GM12878 (cell line): ENCODE measurements at regions not wholly inside any gene's neighbourhood (a gene's known extent, or its start where the extent isn't known, plus 50 kb on each side); places are given as distances from the start of the nearest gene placed in this dataset.

Experiments
- ATAC-seq: fragments of 200-7000 bp; cut with Tn5 transposase; 3 replicates; pipeline ENCODE4 v1.9.1; 2020; ENCODE audit warnings: mild to moderate bottlenecking, moderate library complexity
- BruUV-seq: library from RNA; stranded (reverse); fragments of 400-500 nt; replicated peaks from 2 replicates; lab custom pipeline; 2021; lab: Mats Ljungman, UMichigan
- CTCF ChIA-PET: fragments of 300-600 bp; sonication (Branson Sonifier 250); formaldehyde crosslinking; extraction: SDS; loops from one replicate; lab custom pipeline; 2021; ENCODE audit warnings: inconsistent platforms; lab: Yijun Ruan, JAX
- POLR2A ChIA-PET: fragments of 350-600 bp; formaldehyde crosslinking; extraction: SDS; loops from one replicate; lab custom pipeline; 2021; ENCODE audit warnings: inconsistent platforms; lab: Charles Lee
- RAD21 ChIA-PET: fragments of 300-600 bp; sonication (Branson Sonifier 250); formaldehyde crosslinking; loops from one replicate; lab custom pipeline; 2023; ENCODE audit warnings: antibody characterized with exemption; ENCODE audit not compliant: unreplicated experiment; lab: Charles Lee
- SMC1A ChIA-PET: fragments of 300-600 bp; sonication (Branson Sonifier 250); formaldehyde crosslinking; loops from one replicate; lab custom pipeline; 2023; ENCODE audit not compliant: unreplicated experiment, uncharacterized antibody; lab: Charles Lee
- DNase-seq: peaks from one replicate; pipeline ENCODE4 v3.0.0-alpha.2; 2011; ENCODE audit warnings: low read depth, low spot score
- FAIRE-seq: peaks from 3 replicates; lab custom pipeline; 2011; peaks lifted over from hg19 to GRCh38; lab: Jason Lieb, UNC
- H2AFZ ChIP-seq: 2 replicates; pipeline ENCODE4 v1.6.0; 2011; ENCODE audit warnings: low read depth, low read length, control low read depth; ENCODE audit not compliant: control insufficient read depth
- H3K27ac ChIP-seq: 2 replicates; pipeline ENCODE4 v1.5.1; 2011; ENCODE audit warnings: control low read depth; ENCODE audit not compliant: control insufficient read depth, insufficient read depth
- H3K27me3 ChIP-seq, 2 experiments: replicated peaks in 1 of 2; 2 replicates each; pipeline versions ENCODE4 v1.6.0 to v1.6.1; 2011; ENCODE audit warnings: low read length in 1 of 2; ENCODE audit not compliant: control insufficient read depth in 2 of 2, insufficient read depth in 2 of 2
- H3K36me3 ChIP-seq, 2 experiments: 2 replicates each; pipeline ENCODE4 v1.5.1; 2011; ENCODE audit warnings: low read length in 1 of 2; ENCODE audit not compliant: control insufficient read depth in 2 of 2, insufficient read depth in 2 of 2
- H3K4me1 ChIP-seq: 2 replicates; pipeline ENCODE4 v1.6.1; 2011; ENCODE audit warnings: mild to moderate bottlenecking, low read length, moderate library complexity, mixed read lengths; ENCODE audit not compliant: control insufficient read depth, insufficient read depth
- H3K4me2 ChIP-seq: 2 replicates; pipeline ENCODE4 v1.6.0; 2011; ENCODE audit warnings: control low read depth; ENCODE audit not compliant: control insufficient read depth, insufficient read depth
- H3K4me3 ChIP-seq: fragments of 200-600 bp; sonication (generic); 2 replicates; pipeline ENCODE4 v1.5.1; 2016
- H3K79me2 ChIP-seq: 2 replicates; pipeline ENCODE4 v1.6.0; 2011; ENCODE audit warnings: low read length; ENCODE audit not compliant: control insufficient read depth, insufficient read depth
- H3K9ac ChIP-seq: 2 replicates; pipeline ENCODE4 v1.8.0; 2011; ENCODE audit warnings: low read length, control low read depth, mixed read lengths; ENCODE audit not compliant: control insufficient read depth, insufficient read depth
- H3K9me3 ChIP-seq: replicated peaks from 3 replicates; pipeline ENCODE4 v1.5.1; 2011; ENCODE audit warnings: mild to moderate bottlenecking, low read length; ENCODE audit not compliant: control insufficient read depth, insufficient read depth
- H4K20me1 ChIP-seq: 2 replicates; pipeline ENCODE4 v1.6.0; 2011; ENCODE audit not compliant: control insufficient read depth, insufficient read depth
- EP300 ChIP-seq, 2 experiments: fragments of 150-350 bp in 1 of 2; IDR thresholded peaks; 2 replicates each; pipeline ENCODE4 v1.6.1; 2011 to 2012; ENCODE audit warnings: low read depth in 2 of 2, low read length in 2 of 2, borderline replicate concordance in 1 of 2, improper control_type of control experiment in 1 of 2, inconsistent platforms in 1 of 2; ENCODE audit not compliant: control insufficient read depth in 1 of 2
- MTA2 ChIP-seq: fragments of 450-650 bp; IDR thresholded peaks from 2 replicates; pipeline ENCODE4 v1.6.1; 2016; ENCODE audit warnings: low read depth, mild to moderate bottlenecking, moderate library complexity
- NRF1 ChIP-seq: conservative IDR thresholded peaks from 2 replicates; pipeline ENCODE4 v1.6.1; 2011; ENCODE audit warnings: mild to moderate bottlenecking, low read depth, low read length, improper control_type of control experiment
- POLR2AphosphoS5 ChIP-seq: IDR thresholded peaks from 2 replicates; pipeline ENCODE4 v1.6.1; 2011; ENCODE audit warnings: mild to moderate bottlenecking, low read length, inconsistent platforms
- POU2F2 ChIP-seq: IDR thresholded peaks from 3 replicates; pipeline ENCODE4 v1.6.1; 2011; ENCODE audit warnings: low read depth, mild to moderate bottlenecking, low read length, borderline replicate concordance
- RUNX3 ChIP-seq: IDR thresholded peaks from 2 replicates; pipeline ENCODE4 v1.6.1; 2012; ENCODE audit warnings: low read length, inconsistent platforms
- SIN3A ChIP-seq: IDR thresholded peaks from 2 replicates; pipeline ENCODE4 v1.6.1; 2012; ENCODE audit warnings: low read depth, low read length, improper control_type of control experiment
- SMC3 ChIP-seq: IDR thresholded peaks from 2 replicates; pipeline ENCODE4 v1.6.1; 2011; ENCODE audit warnings: low read length, improper control_type of control experiment, borderline replicate concordance
- TCF7 ChIP-seq: IDR thresholded peaks from 2 replicates; pipeline ENCODE4 v1.6.1; 2014; ENCODE audit warnings: antibody characterized with exemption, borderline replicate concordance
- ZBED1 ChIP-seq: IDR thresholded peaks from 2 replicates; pipeline ENCODE4 v1.6.1; 2016; ENCODE audit warnings: borderline replicate concordance
- WGBS: methylation state at CpG from one replicate; pipeline ENCODE4 v1.1.6; 2016; ENCODE audit warnings: low lambda C conversion rate; ENCODE audit not compliant: insufficient replicate concordance, insufficient coverage; ENCODE audit errors: missing lambda C conversion rate; 5-methylcytosine and 5-hydroxymethylcytosine counted together
- in situ Hi-C: fragments of 300-500 bp; cut with MboI; formaldehyde crosslinking; loops from 9 replicates; pipeline ENCODE4 v1.14.3; 2018; ENCODE audit warnings: mixed read lengths
- intact Hi-C: fragments of 100-400 bp; cut with micrococcal nuclease; formaldehyde crosslinking; loops from one replicate; pipeline ENCODE4 v1.14.2; 2022; ENCODE audit not compliant: unreplicated experiment
- TF ChIP-seq, protein P1 (sequence below): fragments of 450-650 bp; IDR thresholded peaks from 2 replicates; pipeline ENCODE4 v1.6.1; 2017; ENCODE audit warnings: mild to moderate bottlenecking, low read depth, inconsistent platforms; ENCODE audit not compliant: poor library complexity, severe bottlenecking
- TF ChIP-seq, protein P2 (sequence below): IDR thresholded peaks from 2 replicates; pipeline ENCODE4 v1.6.1; 2012; ENCODE audit warnings: low read depth, low read length, improper control_type of control experiment
- TF ChIP-seq, protein P3 (sequence below), 3 experiments: IDR thresholded peaks in 2 of 3; conservative IDR thresholded peaks in 1 of 3; 2 replicates each; pipeline ENCODE4 v1.5.1; 2011; ENCODE audit warnings: low read depth in 3 of 3, low read length in 3 of 3, mild to moderate bottlenecking in 3 of 3, control low read depth in 2 of 3, moderate library complexity in 2 of 3, inconsistent platforms in 1 of 3, mixed read lengths in 1 of 3; ENCODE audit not compliant: control insufficient read depth in 2 of 3, insufficient read depth in 1 of 3; ENCODE audit errors: extremely low read depth in 1 of 3
- TF ChIP-seq, protein P4 (sequence below): fragments of 450-650 bp; formaldehyde crosslinking; IDR thresholded peaks from 2 replicates; pipeline ENCODE4 v1.5.0; 2022; ENCODE audit warnings: mild to moderate bottlenecking, missing genetic modification characterization

DNA sequence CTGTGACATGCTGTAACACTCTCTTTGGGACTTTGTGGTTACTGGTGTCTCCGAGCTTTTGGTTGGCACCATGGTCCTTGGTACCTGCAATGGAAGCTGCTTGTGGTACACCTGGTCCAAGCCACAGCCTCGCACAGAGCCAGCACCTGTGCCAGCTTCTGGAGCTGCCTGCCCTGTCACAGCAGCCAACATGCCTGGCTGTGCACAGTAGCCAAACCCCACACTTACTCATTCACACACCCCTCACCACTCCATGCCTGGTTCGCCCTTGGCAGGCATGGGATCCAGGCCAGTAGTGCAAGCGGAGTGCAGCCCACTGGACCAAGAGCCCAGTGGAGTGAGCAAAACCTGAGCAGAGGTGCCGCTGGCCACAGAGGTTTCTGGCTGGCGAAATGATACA is 459.9 kb downstream of the TBC1D32 start (continued):
- TF ChIP-seq, protein P1, sequence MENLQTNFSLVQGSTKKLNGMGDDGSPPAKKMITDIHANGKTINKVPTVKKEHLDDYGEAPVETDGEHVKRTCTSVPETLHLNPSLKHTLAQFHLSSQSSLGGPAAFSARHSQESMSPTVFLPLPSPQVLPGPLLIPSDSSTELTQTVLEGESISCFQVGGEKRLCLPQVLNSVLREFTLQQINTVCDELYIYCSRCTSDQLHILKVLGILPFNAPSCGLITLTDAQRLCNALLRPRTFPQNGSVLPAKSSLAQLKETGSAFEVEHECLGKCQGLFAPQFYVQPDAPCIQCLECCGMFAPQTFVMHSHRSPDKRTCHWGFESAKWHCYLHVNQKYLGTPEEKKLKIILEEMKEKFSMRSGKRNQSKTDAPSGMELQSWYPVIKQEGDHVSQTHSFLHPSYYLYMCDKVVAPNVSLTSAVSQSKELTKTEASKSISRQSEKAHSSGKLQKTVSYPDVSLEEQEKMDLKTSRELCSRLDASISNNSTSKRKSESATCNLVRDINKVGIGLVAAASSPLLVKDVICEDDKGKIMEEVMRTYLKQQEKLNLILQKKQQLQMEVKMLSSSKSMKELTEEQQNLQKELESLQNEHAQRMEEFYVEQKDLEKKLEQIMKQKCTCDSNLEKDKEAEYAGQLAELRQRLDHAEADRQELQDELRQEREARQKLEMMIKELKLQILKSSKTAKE, result no peak
- TF ChIP-seq, protein P2, sequence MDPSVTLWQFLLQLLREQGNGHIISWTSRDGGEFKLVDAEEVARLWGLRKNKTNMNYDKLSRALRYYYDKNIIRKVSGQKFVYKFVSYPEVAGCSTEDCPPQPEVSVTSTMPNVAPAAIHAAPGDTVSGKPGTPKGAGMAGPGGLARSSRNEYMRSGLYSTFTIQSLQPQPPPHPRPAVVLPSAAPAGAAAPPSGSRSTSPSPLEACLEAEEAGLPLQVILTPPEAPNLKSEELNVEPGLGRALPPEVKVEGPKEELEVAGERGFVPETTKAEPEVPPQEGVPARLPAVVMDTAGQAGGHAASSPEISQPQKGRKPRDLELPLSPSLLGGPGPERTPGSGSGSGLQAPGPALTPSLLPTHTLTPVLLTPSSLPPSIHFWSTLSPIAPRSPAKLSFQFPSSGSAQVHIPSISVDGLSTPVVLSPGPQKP, result no peak
- TF ChIP-seq RUNX3 (no peak), SIN3A (no peak)

DNA sequence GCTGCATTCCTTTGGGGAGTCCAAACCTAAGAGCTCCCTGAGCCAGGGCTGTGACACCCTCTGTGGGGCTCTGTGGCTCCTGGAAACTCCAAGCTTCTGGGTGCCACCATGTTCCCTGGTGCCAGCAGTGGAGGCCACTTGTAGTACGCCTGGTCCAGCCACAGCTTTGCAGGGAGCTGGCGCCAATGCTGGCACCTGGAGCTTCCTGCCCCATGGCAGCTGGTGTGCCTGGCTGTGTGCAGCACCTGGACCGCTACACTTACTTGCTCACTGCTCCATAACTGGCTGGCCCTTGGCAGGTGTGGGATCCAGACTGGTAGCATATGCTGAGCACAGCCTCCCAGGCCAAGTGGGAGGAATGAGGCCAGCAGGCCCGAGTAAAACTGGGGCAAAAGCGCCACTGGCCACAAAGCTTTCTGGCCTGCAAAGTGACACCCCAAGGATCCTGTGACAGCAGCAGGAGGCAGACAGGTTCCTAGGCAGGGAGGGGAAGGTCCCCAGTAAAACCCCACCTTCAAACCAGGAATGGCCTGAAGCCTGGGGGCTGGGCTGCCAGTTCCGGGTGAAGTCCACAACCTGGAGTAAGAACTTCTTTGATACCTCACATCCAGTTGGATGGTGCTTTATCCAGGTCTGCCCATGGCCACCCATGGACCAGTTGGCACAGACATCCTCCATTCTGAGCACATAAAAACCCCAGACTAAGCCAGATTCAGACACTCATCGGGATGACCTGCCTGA is 461.0 kb downstream of the TBC1D32 start:
- ChIA-PET CTCF (no interaction called here), SMC1A (interaction anchor here (0.7 to 1.6 kb wide), 2 partner anchors 10 to 21 kb away, joined by 3 to 5 read pairs; no protein-coding TSS in a partner anchor), RAD21 (no interaction called here), POLR2A (no interaction called here)
- no peak overlapping the region for H3K4me3 ChIP-seq
- ATAC-seq, result no peak
- no peaks in the 10 kb centered on the region for H3K36me3 ChIP-seq
- no peak for FAIRE-seq
- DNase-seq, result no peak
- H3K4me1 ChIP-seq, result no peaks in the 10 kb centered on the region
- intact Hi-C loops (no loop called here), in situ Hi-C loops (no loop called here)
- 27% methylated on average over 7 of the region's 7 CpGs for WGBS
- H3K27me3 ChIP-seq, result no peaks in the 10 kb centered on the region
- H3K4me2 ChIP-seq, result no peak overlapping the region
- no peaks in the 10 kb centered on the region for H4K20me1 ChIP-seq
- no peak overlapping the region for H3K27ac ChIP-seq
- H2AFZ ChIP-seq, result no peak overlapping the region
- H3K9me3 ChIP-seq, result no peaks in the 10 kb centered on the region
- no peak overlapping the region for H3K9ac ChIP-seq
- no TSS peak for BruUV-seq
- H3K79me2 ChIP-seq, result no peaks in the 10 kb centered on the region
- TF ChIP-seq MTA2 (no peak), NRF1 (no peak), SMC3 (no peak), POU2F2 (no peak), TCF7 (no peak), POLR2AphosphoS5 (no peak), ZBED1 (no peak), EP300 (IDR thresholded peaks at IDR 0.05; ENCODE audit: borderline replicate concordance in 1 of 2, control insufficient read depth in 1 of 2, low read depth in 2 of 2, low read length in 2 of 2) (no peak)
- TF ChIP-seq, protein P3, sequence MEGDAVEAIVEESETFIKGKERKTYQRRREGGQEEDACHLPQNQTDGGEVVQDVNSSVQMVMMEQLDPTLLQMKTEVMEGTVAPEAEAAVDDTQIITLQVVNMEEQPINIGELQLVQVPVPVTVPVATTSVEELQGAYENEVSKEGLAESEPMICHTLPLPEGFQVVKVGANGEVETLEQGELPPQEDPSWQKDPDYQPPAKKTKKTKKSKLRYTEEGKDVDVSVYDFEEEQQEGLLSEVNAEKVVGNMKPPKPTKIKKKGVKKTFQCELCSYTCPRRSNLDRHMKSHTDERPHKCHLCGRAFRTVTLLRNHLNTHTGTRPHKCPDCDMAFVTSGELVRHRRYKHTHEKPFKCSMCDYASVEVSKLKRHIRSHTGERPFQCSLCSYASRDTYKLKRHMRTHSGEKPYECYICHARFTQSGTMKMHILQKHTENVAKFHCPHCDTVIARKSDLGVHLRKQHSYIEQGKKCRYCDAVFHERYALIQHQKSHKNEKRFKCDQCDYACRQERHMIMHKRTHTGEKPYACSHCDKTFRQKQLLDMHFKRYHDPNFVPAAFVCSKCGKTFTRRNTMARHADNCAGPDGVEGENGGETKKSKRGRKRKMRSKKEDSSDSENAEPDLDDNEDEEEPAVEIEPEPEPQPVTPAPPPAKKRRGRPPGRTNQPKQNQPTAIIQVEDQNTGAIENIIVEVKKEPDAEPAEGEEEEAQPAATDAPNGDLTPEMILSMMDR (IDR thresholded peaks at IDR 0.05 in 2 of 3, conservative IDR thresholded peaks at IDR 0.05 in 1 of 3; ENCODE audit: control insufficient read depth in 2 of 3, extremely low read depth in 1 of 3, insufficient read depth in 1 of 3, low read depth in 3 of 3, low read length in 3 of 3), result no peak
- TF ChIP-seq, protein P4, sequence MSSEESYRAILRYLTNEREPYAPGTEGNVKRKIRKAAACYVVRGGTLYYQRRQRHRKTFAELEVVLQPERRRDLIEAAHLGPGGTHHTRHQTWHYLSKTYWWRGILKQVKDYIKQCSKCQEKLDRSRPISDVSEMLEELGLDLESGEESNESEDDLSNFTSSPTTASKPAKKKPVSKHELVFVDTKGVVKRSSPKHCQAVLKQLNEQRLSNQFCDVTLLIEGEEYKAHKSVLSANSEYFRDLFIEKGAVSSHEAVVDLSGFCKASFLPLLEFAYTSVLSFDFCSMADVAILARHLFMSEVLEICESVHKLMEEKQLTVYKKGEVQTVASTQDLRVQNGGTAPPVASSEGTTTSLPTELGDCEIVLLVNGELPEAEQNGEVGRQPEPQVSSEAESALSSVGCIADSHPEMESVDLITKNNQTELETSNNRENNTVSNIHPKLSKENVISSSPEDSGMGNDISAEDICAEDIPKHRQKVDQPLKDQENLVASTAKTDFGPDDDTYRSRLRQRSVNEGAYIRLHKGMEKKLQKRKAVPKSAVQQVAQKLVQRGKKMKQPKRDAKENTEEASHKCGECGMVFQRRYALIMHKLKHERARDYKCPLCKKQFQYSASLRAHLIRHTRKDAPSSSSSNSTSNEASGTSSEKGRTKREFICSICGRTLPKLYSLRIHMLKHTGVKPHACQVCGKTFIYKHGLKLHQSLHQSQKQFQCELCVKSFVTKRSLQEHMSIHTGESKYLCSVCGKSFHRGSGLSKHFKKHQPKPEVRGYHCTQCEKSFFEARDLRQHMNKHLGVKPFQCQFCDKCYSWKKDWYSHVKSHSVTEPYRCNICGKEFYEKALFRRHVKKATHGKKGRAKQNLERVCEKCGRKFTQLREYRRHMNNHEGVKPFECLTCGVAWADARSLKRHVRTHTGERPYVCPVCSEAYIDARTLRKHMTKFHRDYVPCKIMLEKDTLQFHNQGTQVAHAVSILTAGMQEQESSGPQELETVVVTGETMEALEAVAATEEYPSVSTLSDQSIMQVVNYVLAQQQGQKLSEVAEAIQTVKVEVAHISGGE (CRISPR knock-in tag), result no peak
